ENCODE measurements at regions not wholly inside any gene's neighbourhood (a gene's known extent, or its start where the extent isn't known, plus 50 kb on each side); places are given as distances from the start of the nearest gene placed in this dataset.

DNA sequence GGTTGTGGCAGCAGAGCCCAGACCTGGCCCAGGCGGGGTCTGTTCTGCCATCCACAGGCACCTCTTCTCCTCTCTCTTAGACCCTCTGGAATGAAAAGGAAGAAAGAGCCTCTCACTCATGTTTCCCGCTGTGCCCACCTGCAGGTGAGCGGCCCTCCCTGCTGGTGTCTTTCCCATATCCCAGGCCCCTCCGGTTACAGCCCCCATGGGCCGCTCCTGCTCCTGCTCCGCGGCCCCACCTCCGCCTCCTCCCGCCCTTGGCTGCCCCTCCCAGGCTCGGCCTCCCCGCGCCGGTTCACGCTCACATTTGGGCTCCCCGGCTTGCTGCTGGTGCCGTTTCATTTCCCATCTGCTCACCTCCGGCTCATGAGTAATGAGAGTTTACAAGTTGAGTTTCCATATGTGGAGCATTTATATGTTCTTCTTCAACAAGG, 98.7 kb upstream of the SDK2 start:
- H3K4me3 ChIP-seq (replicated peaks; ENCODE audit: low read depth, low read length): no peak overlapping the region
- TF ChIP-seq, protein P1, sequence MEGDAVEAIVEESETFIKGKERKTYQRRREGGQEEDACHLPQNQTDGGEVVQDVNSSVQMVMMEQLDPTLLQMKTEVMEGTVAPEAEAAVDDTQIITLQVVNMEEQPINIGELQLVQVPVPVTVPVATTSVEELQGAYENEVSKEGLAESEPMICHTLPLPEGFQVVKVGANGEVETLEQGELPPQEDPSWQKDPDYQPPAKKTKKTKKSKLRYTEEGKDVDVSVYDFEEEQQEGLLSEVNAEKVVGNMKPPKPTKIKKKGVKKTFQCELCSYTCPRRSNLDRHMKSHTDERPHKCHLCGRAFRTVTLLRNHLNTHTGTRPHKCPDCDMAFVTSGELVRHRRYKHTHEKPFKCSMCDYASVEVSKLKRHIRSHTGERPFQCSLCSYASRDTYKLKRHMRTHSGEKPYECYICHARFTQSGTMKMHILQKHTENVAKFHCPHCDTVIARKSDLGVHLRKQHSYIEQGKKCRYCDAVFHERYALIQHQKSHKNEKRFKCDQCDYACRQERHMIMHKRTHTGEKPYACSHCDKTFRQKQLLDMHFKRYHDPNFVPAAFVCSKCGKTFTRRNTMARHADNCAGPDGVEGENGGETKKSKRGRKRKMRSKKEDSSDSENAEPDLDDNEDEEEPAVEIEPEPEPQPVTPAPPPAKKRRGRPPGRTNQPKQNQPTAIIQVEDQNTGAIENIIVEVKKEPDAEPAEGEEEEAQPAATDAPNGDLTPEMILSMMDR (IDR thresholded peaks at IDR 0.05; ENCODE audit: low read depth, low read length, missing control alignments): no peak
- no peak for DNase-seq (ENCODE audit: extremely low read depth, low read depth)

DNA sequence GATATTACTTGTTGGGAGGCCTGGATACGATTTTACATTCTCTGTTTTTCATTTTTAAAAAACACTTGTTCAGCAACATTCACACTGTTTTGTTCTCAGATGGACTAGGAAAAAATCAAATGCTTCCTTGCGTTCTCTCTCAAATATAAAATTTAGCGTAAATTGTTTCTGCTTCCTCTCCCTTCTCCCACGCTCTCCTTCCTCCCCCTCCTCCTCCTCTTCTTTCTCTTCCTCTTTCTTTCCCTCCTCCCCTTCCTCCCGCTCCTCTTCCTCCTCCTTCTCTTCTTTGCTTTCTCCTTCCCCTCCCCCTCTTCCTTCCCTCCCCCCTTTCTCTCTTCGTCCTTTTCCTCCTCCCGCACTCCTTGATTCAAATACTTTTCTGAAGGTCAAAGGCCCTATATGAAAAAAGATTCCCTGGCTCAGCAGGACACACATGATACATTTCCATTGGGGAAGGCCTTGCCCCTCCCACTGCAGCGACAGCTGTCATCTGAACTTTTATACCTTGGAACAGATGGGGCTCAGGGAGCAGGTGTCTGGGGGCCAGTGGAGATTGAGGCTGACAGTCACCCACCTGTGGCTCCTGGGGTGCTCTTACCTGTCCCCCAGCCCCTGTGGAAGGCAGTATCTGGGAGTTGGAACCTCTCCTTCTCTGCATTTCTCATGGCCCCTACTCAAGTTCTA, 99.4 kb upstream of the SDK2 start:
- no peak overlapping the region for H3K4me3 ChIP-seq (replicated peaks; ENCODE audit: low read depth, low read length)
- DNase-seq (ENCODE audit: extremely low read depth, low read depth): no peak
- TF ChIP-seq, protein P1 (IDR thresholded peaks at IDR 0.05; ENCODE audit: low read depth, low read length, missing control alignments): no peak

DNA sequence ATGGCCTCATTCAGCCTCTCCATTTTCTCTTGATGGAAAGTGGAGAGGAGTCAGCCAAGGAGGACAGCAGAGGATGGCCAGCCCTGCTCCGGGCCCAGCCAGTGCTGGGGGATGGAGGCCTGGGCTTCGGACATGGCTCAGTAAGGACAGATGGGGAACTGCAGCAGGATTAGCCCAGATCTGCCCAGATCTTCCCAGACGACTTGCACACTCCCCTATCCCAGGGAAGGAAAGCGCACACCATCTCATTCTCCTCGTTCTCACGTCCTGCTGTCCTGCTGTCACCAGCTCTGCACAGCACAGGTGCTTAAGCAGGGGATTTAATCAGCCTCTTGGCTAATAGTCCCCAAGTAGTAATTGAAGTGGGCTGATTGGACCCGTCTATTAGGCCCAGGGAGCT, 100.2 kb upstream of the SDK2 start:
- TF ChIP-seq, protein P1 (IDR thresholded peaks at IDR 0.05; ENCODE audit: low read depth, low read length, missing control alignments): no peak
- no peak for DNase-seq (ENCODE audit: extremely low read depth, low read depth)
- H3K4me3 ChIP-seq (replicated peaks; ENCODE audit: low read depth, low read length): no peak overlapping the region

DNA sequence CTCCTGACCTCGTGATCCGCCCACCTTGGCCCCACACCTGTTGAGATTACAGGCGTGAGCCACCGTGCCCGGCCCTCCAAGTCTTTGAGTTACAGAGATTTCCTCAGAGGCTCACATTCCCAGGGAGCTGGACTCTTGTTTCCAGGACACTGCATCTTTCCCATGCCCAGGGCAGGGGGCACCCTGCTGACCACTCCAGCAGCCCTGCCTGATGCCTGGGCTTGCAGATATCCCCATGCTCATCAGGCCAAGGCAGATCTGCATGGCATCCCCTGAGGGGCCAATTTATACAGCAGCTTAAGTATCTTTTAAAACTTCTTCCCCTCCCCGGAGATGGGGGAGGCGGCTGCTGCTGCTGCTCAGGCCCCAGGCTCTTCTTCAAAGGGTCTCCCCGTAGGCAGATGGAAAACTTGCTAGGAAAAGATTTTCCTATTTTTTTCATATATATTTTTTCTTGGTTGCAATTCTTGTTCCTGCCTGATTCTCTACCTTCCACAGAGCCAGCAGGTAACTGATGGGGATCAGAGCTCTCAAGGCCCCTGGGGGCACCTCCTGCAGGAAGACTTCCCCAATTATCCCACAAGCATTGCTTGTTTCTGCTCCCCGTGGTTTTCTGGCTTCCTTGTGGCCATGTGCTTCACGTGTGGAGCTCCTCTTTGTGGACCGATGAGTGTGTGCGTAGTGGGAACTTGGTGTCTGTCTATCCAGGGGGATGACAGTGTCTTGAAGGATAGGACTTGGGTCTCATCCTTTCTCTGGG, 102.2 kb upstream of the SDK2 start:
- no peak overlapping the region for H3K4me3 ChIP-seq (replicated peaks; ENCODE audit: low read depth, low read length)
- TF ChIP-seq, protein P1 (IDR thresholded peaks at IDR 0.05; ENCODE audit: low read depth, low read length, missing control alignments): no peak
- DNase-seq (ENCODE audit: extremely low read depth, low read depth): no peak

DNA sequence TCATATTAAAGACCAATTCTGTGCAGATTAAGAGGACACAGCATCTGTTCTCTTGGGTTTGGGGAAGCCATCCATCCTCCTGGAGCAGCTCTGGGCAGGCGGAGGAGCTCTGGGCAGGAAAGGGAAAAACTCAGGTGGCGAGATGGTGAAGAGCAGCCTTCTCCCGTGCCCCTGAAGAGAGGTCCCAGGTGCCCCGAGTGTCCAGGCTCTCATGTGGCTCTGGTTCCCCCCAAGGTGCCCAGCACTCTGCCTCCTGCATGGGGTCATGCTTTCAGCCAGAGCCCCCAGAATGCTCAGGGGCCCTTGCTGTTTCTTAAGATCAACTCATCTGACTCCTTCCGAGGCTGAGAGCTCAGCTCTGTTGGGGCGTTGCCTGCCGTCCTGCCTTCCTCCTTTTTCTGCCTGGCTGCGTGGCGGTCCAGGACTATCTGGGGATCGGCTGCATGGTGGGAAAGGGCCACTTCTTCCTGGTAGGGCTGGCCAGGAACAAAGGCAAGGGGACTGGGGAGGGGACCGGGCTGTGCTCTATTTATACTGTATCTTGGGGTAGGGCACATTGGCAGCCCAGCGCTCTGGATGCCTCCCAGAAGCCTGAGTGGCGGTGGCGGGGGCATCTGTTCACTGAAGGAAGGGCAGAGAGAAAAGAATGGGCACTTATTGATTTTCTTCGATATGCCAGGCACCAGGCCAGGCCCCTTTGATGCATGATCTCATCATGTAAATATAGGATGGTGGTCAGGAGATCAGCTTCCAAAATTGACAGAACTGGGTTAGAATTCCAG, 103.2 kb upstream of the SDK2 start:
- TF ChIP-seq, protein P1 (IDR thresholded peaks at IDR 0.05; ENCODE audit: low read depth, low read length, missing control alignments): no peak
- DNase-seq (ENCODE audit: extremely low read depth, low read depth): no peak

DNA sequence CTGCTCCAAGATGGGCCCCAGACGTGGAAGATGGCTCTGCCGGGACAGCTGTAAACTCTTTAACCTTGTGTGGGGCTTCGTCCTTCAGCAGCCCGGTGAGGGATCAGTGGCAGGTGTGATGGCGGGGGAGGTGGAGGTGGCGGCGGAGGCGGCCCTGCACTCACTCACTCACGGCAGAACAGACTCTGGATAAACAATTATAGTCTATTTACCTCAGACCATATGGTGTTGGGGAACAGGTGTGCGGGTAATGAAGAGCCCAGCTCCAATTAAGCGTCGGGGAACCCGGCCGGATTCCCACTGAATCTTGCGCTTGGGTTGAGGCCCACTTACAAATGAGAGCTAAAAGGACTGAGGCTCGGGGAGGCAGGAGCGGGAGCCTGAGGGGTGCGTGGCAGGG, 104.3 kb upstream of the SDK2 start:
- H3K4me3 ChIP-seq (replicated peaks; ENCODE audit: low read depth, low read length): no peak overlapping the region
- TF ChIP-seq, protein P1 (IDR thresholded peaks at IDR 0.05; ENCODE audit: low read depth, low read length, missing control alignments): no peak
- no peak for DNase-seq (ENCODE audit: extremely low read depth, low read depth)

More for the DNA sequence above, 103.2 kb upstream of the SDK2 start:
- H3K4me3 ChIP-seq (replicated peaks; ENCODE audit: low read depth, low read length): no peak overlapping the region
